Progenitor cell of endocrine pancreas (in vitro differentiated cells): ENCODE measurements at regions not wholly inside any gene's neighbourhood (a gene's known extent, or its start where the extent isn't known, plus 50 kb on each side); places are given as distances from the start of the nearest gene placed in this dataset.

Experiments used
- DNase-seq: peaks from one replicate; pipeline ENCODE4 v3.0.0; 2021; ENCODE audit warnings: low spot score; ENCODE audit not compliant: unreplicated experiment
- H3K27ac Mint-ChIP-seq: 2 replicates; pipeline ENCODE4 v1.8.0; 2021; ENCODE audit warnings: mild to moderate bottlenecking, moderate library complexity, mixed read lengths
- H3K27me3 Mint-ChIP-seq: 2 replicates; pipeline ENCODE4 v1.8.0; 2021; ENCODE audit warnings: mixed read lengths
- H3K36me3 Mint-ChIP-seq: 2 replicates; pipeline ENCODE4 v1.8.0; 2022; ENCODE audit warnings: mixed read lengths; ENCODE audit not compliant: insufficient read depth
- H3K4me1 Mint-ChIP-seq: 2 replicates; pipeline ENCODE4 v1.8.0; 2021; ENCODE audit warnings: low read depth, mixed read lengths
- H3K4me3 Mint-ChIP-seq: 2 replicates; pipeline ENCODE4 v1.8.0; 2021; ENCODE audit warnings: low read depth, mild to moderate bottlenecking, moderate library complexity, mixed read lengths
- H3K9me3 Mint-ChIP-seq: 2 replicates; pipeline ENCODE4 v1.8.0; 2021; ENCODE audit warnings: low read depth, mixed read lengths
- CTCF ChIP-seq: fragments of 200-600 bp; sonication (generic); IDR thresholded peaks from one replicate; pipeline ENCODE4 v1.5.0; 2021; ENCODE audit warnings: antibody characterized with exemption, mild to moderate bottlenecking; ENCODE audit not compliant: unreplicated experiment

GRCh38 chr1:235925016-235925415, 58.3 kb upstream of the LYST start:
- H3K27ac Mint-ChIP-seq: no peak overlapping the region
- no peak for TF ChIP-seq CTCF
- DNase-seq: no peak
- no peaks in the 10 kb centered on the region for H3K9me3 Mint-ChIP-seq
- no peak overlapping the region for H3K4me3 Mint-ChIP-seq
- H3K4me1 Mint-ChIP-seq: peaks cover 19% of the 10 kb centered on the region
- H3K36me3 Mint-ChIP-seq: no peaks in the 10 kb centered on the region
- no peaks in the 10 kb centered on the region for H3K27me3 Mint-ChIP-seq

DNA sequence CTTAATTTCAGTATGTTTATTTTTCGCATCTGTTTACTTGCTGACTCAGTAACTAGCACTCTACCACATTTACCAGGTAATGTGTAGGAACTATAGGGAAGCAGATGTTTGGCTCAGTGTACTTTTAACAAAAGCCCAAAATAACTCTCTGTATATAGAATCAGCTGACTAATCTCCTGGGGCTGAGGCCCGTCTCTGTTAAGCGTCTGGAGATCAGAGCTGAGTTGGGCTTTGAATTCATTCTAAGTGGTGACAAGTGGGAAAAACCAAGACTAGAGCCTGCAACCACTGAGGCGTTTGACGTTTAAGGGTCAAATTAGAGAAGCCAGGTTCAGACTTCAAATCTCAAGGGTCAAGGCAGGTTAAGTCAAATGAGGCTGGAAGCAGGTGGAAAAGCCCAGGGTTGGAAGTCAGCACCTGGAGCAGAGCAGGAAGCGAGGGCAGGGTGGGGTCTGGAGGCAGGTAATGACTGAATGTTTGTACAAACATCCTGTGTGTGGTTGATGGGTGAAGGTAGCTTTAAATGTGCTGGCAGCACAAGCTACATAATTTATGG, 56.8 kb upstream of the LYST start:
- Mint-ChIP-seq H3K4me3 (no peak overlapping the region), H3K27me3 (no peaks in the 10 kb centered on the region), H3K4me1 (peaks cover 21% of the 10 kb centered on the region), H3K9me3 (no peaks in the 10 kb centered on the region), H3K27ac (peak overlapping the region; percentile 57), H3K36me3 (no peaks in the 10 kb centered on the region)
- no peak for DNase-seq
- no peak for TF ChIP-seq CTCF

DNA sequence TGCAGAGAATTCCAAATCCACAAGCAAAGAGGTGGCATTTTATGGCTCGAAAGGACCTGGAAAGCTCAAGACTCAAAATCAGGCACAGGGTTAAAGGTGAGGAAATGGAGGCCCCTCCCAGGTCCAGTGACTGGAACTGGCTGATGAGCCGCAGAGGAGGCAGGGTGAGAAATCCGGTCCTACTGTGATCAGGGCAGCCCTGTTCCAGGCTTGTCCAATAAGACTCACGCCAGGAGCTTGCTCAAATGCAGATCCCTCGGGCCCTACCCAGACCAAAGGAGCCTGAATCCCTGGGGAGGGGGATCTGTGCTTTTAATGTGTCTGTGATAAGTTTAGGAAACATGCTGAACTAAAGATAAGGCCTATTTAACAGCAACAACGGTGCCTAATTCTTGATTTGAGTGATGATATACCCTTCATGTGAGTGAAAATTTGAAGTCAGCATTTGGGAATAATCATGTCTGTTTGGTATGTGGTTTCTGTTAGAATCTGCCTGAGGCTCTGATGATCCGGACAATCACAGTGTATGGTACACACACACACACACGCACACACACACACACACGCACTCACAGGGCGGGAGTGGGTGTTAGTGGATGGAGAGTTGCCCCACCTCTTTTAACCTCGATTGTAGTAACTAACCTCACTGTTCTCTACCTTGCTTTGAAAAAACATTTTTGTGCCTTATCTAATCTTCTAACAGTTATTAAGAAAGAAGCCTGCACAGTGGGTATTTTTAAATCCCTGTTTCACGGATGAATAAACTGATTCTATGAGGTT, 54.1 kb upstream of the LYST start:
- H3K4me3 Mint-ChIP-seq: no peak overlapping the region
- no peaks in the 10 kb centered on the region for H3K9me3 Mint-ChIP-seq
- H3K27ac Mint-ChIP-seq: no peak overlapping the region
- no peak for TF ChIP-seq CTCF
- no peaks in the 10 kb centered on the region for H3K27me3 Mint-ChIP-seq
- peaks cover 21% of the 10 kb centered on the region for H3K4me1 Mint-ChIP-seq
- no peak for DNase-seq
- no peaks in the 10 kb centered on the region for H3K36me3 Mint-ChIP-seq

- DNase-seq: no peak
- no peaks in the 10 kb centered on the region for H3K36me3 Mint-ChIP-seq
- no peak overlapping the region for H3K4me3 Mint-ChIP-seq
- no peak for TF ChIP-seq CTCF
- peaks cover 21% of the 10 kb centered on the region for H3K4me1 Mint-ChIP-seq
- H3K9me3 Mint-ChIP-seq: no peaks in the 10 kb centered on the region
- H3K27me3 Mint-ChIP-seq: no peaks in the 10 kb centered on the region
- no peak overlapping the region for H3K27ac Mint-ChIP-seq
Measured at GRCh38 chr1:235919833-235920441, 53.2 kb upstream of the LYST start.

GRCh38 chr1:235919127-235919832, 52.6 kb upstream of the LYST start:
- no peak overlapping the region for H3K4me3 Mint-ChIP-seq
- H3K9me3 Mint-ChIP-seq: no peaks in the 10 kb centered on the region
- TF ChIP-seq CTCF: no peak
- DNase-seq: no peak
- peaks cover 21% of the 10 kb centered on the region for H3K4me1 Mint-ChIP-seq
- H3K27ac Mint-ChIP-seq: no peak overlapping the region
- H3K36me3 Mint-ChIP-seq: no peaks in the 10 kb centered on the region
- H3K27me3 Mint-ChIP-seq: no peaks in the 10 kb centered on the region
